K562 (cell line): ENCODE measurements at regions not wholly inside any gene's neighbourhood (a gene's known extent, or its start where the extent isn't known, plus 50 kb on each side); places are given as distances from the start of the nearest gene placed in this dataset.

Source experiments
- ATAC-seq: fragments of 200-7000 bp; cut with Tn5 transposase; 3 replicates; pipeline ENCODE4 v1.9.1; 2020; ENCODE audit warnings: moderate library complexity
- BruUV-seq: library from RNA; stranded (reverse); fragments of 400-500 nt; replicated peaks from 2 replicates; lab custom pipeline; 2021; lab: Mats Ljungman, UMichigan
- CTCF ChIA-PET: fragments of 300-600 bp; formaldehyde crosslinking; extraction: SDS; loops from one replicate; lab custom pipeline; 2021; ENCODE audit warnings: low intra/inter-chr PET ratio; lab: Yijun Ruan, JAX
- POLR2A ChIA-PET: fragments of 300-600, 350-650 bp; sonication (Branson Sonifier 250); formaldehyde crosslinking; extraction: SDS; loops from one replicate; lab custom pipeline; 2021; ENCODE audit warnings: antibody characterized with exemption, inconsistent platforms; lab: Yijun Ruan, JAX
- DNase-seq, 4 experiments: peaks; one replicate each; pipeline versions ENCODE4 v3.0.0 to v3.0.0-alpha.2; 2011 to 2018; ENCODE audit warnings: low spot score in 3 of 4, mixed read lengths in 3 of 4; ENCODE audit errors: extremely low read depth in 1 of 4
- FAIRE-seq: peaks from 2 replicates; lab custom pipeline; 2011; peaks lifted over from hg19 to GRCh38; lab: Jason Lieb, UNC
- H2AFZ ChIP-seq: 2 replicates; pipeline ENCODE4 v1.6.0; 2011; ENCODE audit warnings: low read depth, low read length, control low read depth, inconsistent platforms
- H3K27ac ChIP-seq: fragments of 200-600 bp; 3 replicates; pipeline ENCODE4 v1.8.0; 2011; ENCODE audit warnings: low read depth, mild to moderate bottlenecking, control low read depth, inconsistent platforms, low read length, moderate library complexity, mixed read lengths; ENCODE audit errors: extremely low read depth
- H3K27me3 ChIP-seq, 2 experiments: fragments of 300-600 bp in 1 of 2; 2 replicates in 1 of 2; 3 replicates in 1 of 2; pipeline versions ENCODE4 v1.6.0 to v1.8.0; 2011; ENCODE audit warnings: inconsistent platforms in 2 of 2, low read length in 2 of 2, mild to moderate bottlenecking in 1 of 2, mixed read lengths in 1 of 2, moderate library complexity in 1 of 2; ENCODE audit not compliant: control insufficient read depth in 2 of 2, insufficient read depth in 2 of 2
- H3K36me3 ChIP-seq: fragments of 300-600 bp; 3 replicates; pipeline ENCODE4 v1.8.0; 2011; ENCODE audit warnings: mild to moderate bottlenecking, low read length, inconsistent platforms; ENCODE audit not compliant: control insufficient read depth, insufficient read depth
- H3K4me1 ChIP-seq, 2 experiments: fragments of 200-600 bp in 1 of 2; replicated peaks in 1 of 2; 2 replicates in 1 of 2; 3 replicates in 1 of 2; pipeline versions ENCODE4 v1.5.1 to v1.8.0; 2011; ENCODE audit warnings: inconsistent platforms in 2 of 2, low read length in 2 of 2, mild to moderate bottlenecking in 1 of 2, mixed read lengths in 1 of 2, moderate library complexity in 1 of 2; ENCODE audit not compliant: control insufficient read depth in 2 of 2, insufficient read depth in 2 of 2
- H3K4me2 ChIP-seq: 2 replicates; pipeline ENCODE4 v1.6.1; 2011; ENCODE audit warnings: low read length, control low read depth, inconsistent platforms, mixed read lengths; ENCODE audit not compliant: insufficient read depth
- H3K4me3 ChIP-seq: fragments of 200-600 bp; sonication (generic), shearing (Covaris generic); 2 replicates; pipeline ENCODE4 v1.5.1; 2016; ENCODE audit warnings: control low read depth, inconsistent platforms
- H3K79me2 ChIP-seq: fragments of 200-600 bp; 3 replicates; pipeline ENCODE4 v1.8.0; 2011; ENCODE audit warnings: low read length, inconsistent platforms; ENCODE audit not compliant: control insufficient read depth, insufficient read depth
- H3K9ac ChIP-seq, 2 experiments: 2 replicates each; pipeline versions ENCODE4 v1.6.0 to v1.6.1; 2011; ENCODE audit warnings: low read depth in 2 of 2, low read length in 2 of 2, control low read depth in 1 of 2, inconsistent platforms in 1 of 2, mild to moderate bottlenecking in 1 of 2, mixed read lengths in 1 of 2; ENCODE audit not compliant: insufficient read depth in 1 of 2
- H3K9me1 ChIP-seq: one replicate; pipeline ENCODE4 v1.6.0; 2011; ENCODE audit warnings: inconsistent platforms, mild to moderate bottlenecking, low read length, moderate library complexity; ENCODE audit not compliant: control insufficient read depth, insufficient read depth
- H3K9me3 ChIP-seq: replicated peaks from 2 replicates; pipeline ENCODE4 v1.5.1; 2011; ENCODE audit warnings: low read depth, low read length, inconsistent platforms; ENCODE audit not compliant: control insufficient read depth, insufficient read depth
- H4K20me1 ChIP-seq: replicated peaks from 2 replicates; pipeline ENCODE4 v1.6.1; 2011; ENCODE audit warnings: low read length, inconsistent platforms, mixed read lengths; ENCODE audit not compliant: control insufficient read depth, insufficient read depth
- EZH2 ChIP-seq: IDR thresholded peaks from 2 replicates; pipeline ENCODE4 v1.6.1; 2012; ENCODE audit warnings: low read depth, mild to moderate bottlenecking, inconsistent platforms, low read length, borderline replicate concordance
- FOXM1 ChIP-seq, 2 experiments: fragments of 450-650 bp in 1 of 2; sonication (generic) in 1 of 2; formaldehyde crosslinking in 1 of 2; IDR thresholded peaks; 2 replicates each; pipeline versions ENCODE4 v1.6.1 to v1.9.0; 2017 to 2022; ENCODE audit warnings: low read depth in 2 of 2, mild to moderate bottlenecking in 2 of 2, missing genetic modification reagents in 1 of 2, moderate library complexity in 1 of 2
- MTA2 ChIP-seq: fragments of 450-650 bp; IDR thresholded peaks from 2 replicates; pipeline ENCODE4 v1.6.1; 2016; ENCODE audit warnings: low read depth
- NBN ChIP-seq: fragments of 450-650 bp; IDR thresholded peaks from 2 replicates; pipeline ENCODE4 v1.6.1; 2016; ENCODE audit warnings: low read depth, mild to moderate bottlenecking
- RBFOX2 ChIP-seq: fragments of 200-400 bp; formaldehyde crosslinking; IDR thresholded peaks from 2 replicates; pipeline ENCODE4 v1.6.1; 2017; ENCODE audit warnings: low read depth, mild to moderate bottlenecking, low read length, moderate library complexity
- TOE1 ChIP-seq, 2 experiments: fragments of 450-650 bp in 1 of 2; sonication (generic) in 1 of 2; formaldehyde crosslinking in 1 of 2; IDR thresholded peaks; 2 replicates each; pipeline versions ENCODE4 v1.7.1 to v1.8.0; 2016 to 2022; ENCODE audit warnings: borderline replicate concordance in 2 of 2, mild to moderate bottlenecking in 2 of 2, antibody characterized with exemption in 1 of 2, inconsistent platforms in 1 of 2, low read depth in 1 of 2, missing genetic modification reagents in 1 of 2, moderate library complexity in 1 of 2
- ZKSCAN3 ChIP-seq: fragments of 250-450 bp; sonication (Bioruptor Pico); IDR thresholded peaks from 2 replicates; pipeline ENCODE4 v1.4.0; 2020
- WGBS: fragments of 100-300 bp; shearing (Covaris generic); methylation state at CpG from one replicate; pipeline ENCODE4 v1.1.6; 2016; ENCODE audit warnings: low coverage, mixed read lengths; ENCODE audit not compliant: insufficient coverage; ENCODE audit errors: missing lambda C conversion rate; 5-methylcytosine and 5-hydroxymethylcytosine counted together
- in situ Hi-C: fragments of 300-500 bp; cut with MboI; formaldehyde crosslinking; loops from 4 replicates; pipeline ENCODE4 v1.15.0; 2018; ENCODE audit warnings: inconsistent platforms, mixed read lengths
- intact Hi-C: fragments of 100-400 bp; cut with micrococcal nuclease; formaldehyde crosslinking; loops from 2 replicates; pipeline ENCODE4 v1.14.2; 2022
- TF ChIP-seq, protein P1 (sequence below): fragments of 250-450 bp; sonication (Bioruptor Pico); IDR thresholded peaks from 2 replicates; pipeline ENCODE4 v1.4.0; 2020; ENCODE audit warnings: mild to moderate bottlenecking

DNA sequence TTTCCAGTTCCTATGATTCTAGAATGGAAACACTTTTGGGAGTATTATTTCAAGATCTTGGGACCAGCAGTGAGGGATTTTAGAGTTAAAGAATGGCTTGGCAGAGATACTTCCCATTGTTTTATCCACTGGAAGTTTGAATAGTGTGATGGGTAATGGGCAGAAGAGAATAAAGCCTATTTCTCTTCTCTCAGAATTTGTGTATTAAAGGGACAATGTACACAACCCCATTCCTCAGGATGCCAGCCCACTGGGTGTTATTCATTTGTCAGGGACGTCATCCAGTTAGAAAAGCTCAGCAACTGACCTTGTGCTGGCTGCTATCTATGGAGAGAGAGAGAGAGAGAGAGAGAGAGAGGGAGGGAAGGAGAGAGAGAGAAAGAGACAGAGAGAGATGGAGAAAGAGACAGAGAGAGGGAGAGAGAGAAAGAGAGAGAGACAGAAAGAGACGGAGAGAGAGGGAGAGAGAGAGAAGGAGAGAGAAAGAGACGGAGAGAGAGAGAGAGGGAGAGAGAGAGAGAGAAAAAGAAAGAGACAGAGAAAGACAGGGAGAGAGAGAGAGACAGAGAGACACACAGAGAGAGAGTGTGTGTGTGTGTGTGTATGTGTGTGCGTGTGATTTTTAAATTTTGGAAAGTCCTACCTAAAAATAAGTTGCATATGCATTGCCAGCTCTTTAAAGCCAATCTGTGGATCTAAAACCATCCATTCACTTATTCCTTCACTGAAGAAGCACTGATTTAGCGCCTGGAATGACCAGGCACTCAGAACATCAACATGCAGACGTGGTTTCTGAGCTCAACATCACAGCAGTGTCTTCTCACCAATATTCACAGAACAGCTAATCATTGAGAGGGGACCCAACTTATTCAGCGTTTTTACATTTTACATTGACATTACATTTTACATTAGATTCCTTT lies 388.8 kb downstream of the THBS2 start:
- no peak overlapping the region for H3K4me2 ChIP-seq
- in situ Hi-C loops, result no loop called here
- no peak overlapping the region for H3K4me3 ChIP-seq
- intact Hi-C loops, result no loop called here
- H3K36me3 ChIP-seq, result no peaks in the 10 kb centered on the region
- TF ChIP-seq RBFOX2 (no peak), EZH2 (no peak), MTA2 (no peak), ZKSCAN3 (CRISPR knock-in tag) (no peak), NBN (no peak), FOXM1 (IDR thresholded peaks at IDR 0.05; ENCODE audit: low read depth) (no peak), FOXM1 (CRISPR knock-in tag; IDR thresholded peaks at IDR 0.05; ENCODE audit: low read depth) (no peak), TOE1 (IDR thresholded peaks at IDR 0.05; ENCODE audit: borderline replicate concordance) (no peak), TOE1 (CRISPR knock-in tag; IDR thresholded peaks at IDR 0.05; ENCODE audit: borderline replicate concordance, low read depth) (no peak)
- TF ChIP-seq, protein P1, sequence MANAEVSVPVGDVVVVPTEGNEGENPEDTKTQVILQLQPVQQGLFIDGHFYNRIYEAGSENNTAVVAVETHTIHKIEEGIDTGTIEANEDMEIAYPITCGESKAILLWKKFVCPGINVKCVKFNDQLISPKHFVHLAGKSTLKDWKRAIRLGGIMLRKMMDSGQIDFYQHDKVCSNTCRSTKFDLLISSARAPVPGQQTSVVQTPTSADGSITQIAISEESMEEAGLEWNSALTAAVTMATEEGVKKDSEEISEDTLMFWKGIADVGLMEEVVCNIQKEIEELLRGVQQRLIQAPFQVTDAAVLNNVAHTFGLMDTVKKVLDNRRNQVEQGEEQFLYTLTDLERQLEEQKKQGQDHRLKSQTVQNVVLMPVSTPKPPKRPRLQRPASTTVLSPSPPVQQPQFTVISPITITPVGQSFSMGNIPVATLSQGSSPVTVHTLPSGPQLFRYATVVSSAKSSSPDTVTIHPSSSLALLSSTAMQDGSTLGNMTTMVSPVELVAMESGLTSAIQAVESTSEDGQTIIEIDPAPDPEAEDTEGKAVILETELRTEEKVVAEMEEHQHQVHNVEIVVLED (CRISPR knock-in tag), result no peak
- H3K79me2 ChIP-seq, result no peaks in the 10 kb centered on the region
- no TSS peak for BruUV-seq
- H4K20me1 ChIP-seq, result no peaks in the 10 kb centered on the region; the same call in 1 of the 2 replicates
- H3K9ac ChIP-seq, result no peak overlapping the region
- H3K27ac ChIP-seq, result no peak overlapping the region
- H3K9me1 ChIP-seq, result no peaks in the 10 kb centered on the region
- peaks cover 34 to 50% of the 10 kb centered on the region in 2 experiments for H3K27me3 ChIP-seq
- ATAC-seq, result no peak
- 0% methylated on average over 7 of the region's 7 CpGs for WGBS
- no peak for FAIRE-seq
- DNase-seq, result no peak
- H3K4me1 ChIP-seq, result no peaks in the 10 kb centered on the region
- POLR2A ChIA-PET, result interaction anchor here (1.1 kb wide), 1 partner anchor 28 kb away, joined by 6 read pairs; no protein-coding TSS in a partner anchor
- CTCF ChIA-PET, result no interaction called here
- no peaks in the 10 kb centered on the region for H3K9me3 ChIP-seq
- no peak overlapping the region for H2AFZ ChIP-seq
